DND-41 (cell line): ENCODE measurements at regions not wholly inside any gene's neighbourhood (a gene's known extent, or its start where the extent isn't known, plus 50 kb on each side); places are given as distances from the start of the nearest gene placed in this dataset.

Experiments
- ATAC-seq: fragments of 200-7000 bp; cut with Tn5 transposase; 3 replicates; pipeline ENCODE4 v1.9.1; 2021; ENCODE audit warnings: low read depth; ENCODE audit not compliant: insufficient read depth
- DNase-seq: peaks from one replicate; pipeline ENCODE4 v3.0.0-alpha.2; 2020
- H2AFZ ChIP-seq: 2 replicates; pipeline ENCODE4 v1.6.0; 2012; ENCODE audit warnings: low read depth, low read length
- H3K27ac ChIP-seq: 2 replicates; pipeline ENCODE4 v1.5.1; 2012; ENCODE audit warnings: low read length, inconsistent platforms
- H3K27me3 ChIP-seq: fragments of 200-600 bp; sonication (generic); 2 replicates; pipeline ENCODE4 v1.6.0; 2012; ENCODE audit warnings: low read length, mild to moderate bottlenecking, inconsistent platforms; ENCODE audit not compliant: insufficient read depth, poor library complexity
- H3K36me3 ChIP-seq: 2 replicates; pipeline ENCODE4 v1.5.1; 2012; ENCODE audit warnings: low read length, inconsistent platforms; ENCODE audit not compliant: insufficient read depth
- H3K4me1 ChIP-seq: 2 replicates; pipeline ENCODE4 v1.5.1; 2012; ENCODE audit warnings: mild to moderate bottlenecking, low read length; ENCODE audit not compliant: insufficient read depth
- H3K4me2 ChIP-seq: 2 replicates; pipeline ENCODE4 v1.6.0; 2012; ENCODE audit warnings: mild to moderate bottlenecking, moderate library complexity, low read length, inconsistent platforms; ENCODE audit not compliant: insufficient read depth
- H3K4me3 ChIP-seq, 2 experiments: fragments of 200-600 bp in 1 of 2; shearing (Covaris generic) in 1 of 2; 2 replicates each; pipeline ENCODE4 v1.5.1; 2012 to 2016; ENCODE audit warnings: inconsistent platforms in 2 of 2, low read length in 2 of 2, mild to moderate bottlenecking in 2 of 2, low read depth in 1 of 2, moderate library complexity in 1 of 2
- H3K79me2 ChIP-seq: 2 replicates; pipeline ENCODE4 v1.6.0; 2012; ENCODE audit warnings: low read length, inconsistent platforms; ENCODE audit not compliant: insufficient read depth
- H3K9ac ChIP-seq: 2 replicates; pipeline ENCODE4 v1.6.0; 2012; ENCODE audit warnings: low read depth, mild to moderate bottlenecking, inconsistent platforms, low read length, moderate library complexity
- H3K9me3 ChIP-seq: 2 replicates; pipeline ENCODE4 v1.5.1; 2012; ENCODE audit warnings: low read length, moderate library complexity, mild to moderate bottlenecking, inconsistent platforms; ENCODE audit not compliant: insufficient read depth, severe bottlenecking
- H4K20me1 ChIP-seq: 2 replicates; pipeline ENCODE4 v1.6.0; 2012; ENCODE audit warnings: low read length; ENCODE audit not compliant: insufficient read depth
- CTCF ChIP-seq: IDR thresholded peaks from 2 replicates; pipeline ENCODE4 v1.5.1; 2012; ENCODE audit warnings: borderline replicate concordance, low read length, moderate library complexity, mild to moderate bottlenecking; ENCODE audit not compliant: poor library complexity, severe bottlenecking; ENCODE audit errors: extremely low read depth
- EZH2 ChIP-seq: IDR thresholded peaks from 3 replicates; pipeline ENCODE4 v1.6.1; 2012; ENCODE audit warnings: borderline replicate concordance, low read depth, mild to moderate bottlenecking, moderate library complexity, low read length, inconsistent platforms; ENCODE audit not compliant: severe bottlenecking

GRCh38 chr11:115591380-115591779, 87.2 kb upstream of the CADM1 start:
- Histone ChIP-seq H3K9me3 (no peaks in the 10 kb centered on the region), H2AFZ (no peak overlapping the region), H3K27me3 (no peaks in the 10 kb centered on the region), H3K27ac (no peak overlapping the region), H3K4me1 (no peaks in the 10 kb centered on the region), H3K79me2 (no peaks in the 10 kb centered on the region), H3K4me2 (no peak overlapping the region), H4K20me1 (no peaks in the 10 kb centered on the region), H3K4me3 (no peak overlapping the region), H3K36me3 (no peaks in the 10 kb centered on the region), H3K9ac (no peak overlapping the region)
- ATAC-seq = no peak
- TF ChIP-seq CTCF (no peak), EZH2 (no peak)
- DNase-seq = no peak

GRCh38 chr11:115590254-115590653, 86.0 kb upstream of the CADM1 start:
- H2AFZ ChIP-seq = no peak overlapping the region
- no peak overlapping the region for H3K4me3 ChIP-seq
- H3K36me3 ChIP-seq = no peaks in the 10 kb centered on the region
- no peaks in the 10 kb centered on the region for H3K9me3 ChIP-seq
- H3K9ac ChIP-seq = no peak overlapping the region
- H3K79me2 ChIP-seq = no peaks in the 10 kb centered on the region
- no peaks in the 10 kb centered on the region for H3K4me1 ChIP-seq
- no peak overlapping the region for H3K27ac ChIP-seq
- ATAC-seq (no peak), DNase-seq (no peak)
- no peak overlapping the region for H3K4me2 ChIP-seq
- TF ChIP-seq EZH2 (no peak), CTCF (no peak)
- no peaks in the 10 kb centered on the region for H3K27me3 ChIP-seq
- H4K20me1 ChIP-seq = no peaks in the 10 kb centered on the region

GRCh38 chr11:115587718-115588342, 83.6 kb upstream of the CADM1 start:
- no peak for ATAC-seq
- H3K9me3 ChIP-seq = no peaks in the 10 kb centered on the region
- DNase-seq = no peak
- H3K36me3 ChIP-seq = no peaks in the 10 kb centered on the region
- no peaks in the 10 kb centered on the region for H3K27me3 ChIP-seq
- no peaks in the 10 kb centered on the region for H3K79me2 ChIP-seq
- TF ChIP-seq EZH2 (no peak), CTCF (no peak)
- no peak overlapping the region for H3K4me2 ChIP-seq
- H3K4me1 ChIP-seq = no peaks in the 10 kb centered on the region
- no peak overlapping the region for H3K9ac ChIP-seq
- H3K4me3 ChIP-seq = no peak overlapping the region
- H3K27ac ChIP-seq = no peak overlapping the region
- H4K20me1 ChIP-seq = no peaks in the 10 kb centered on the region
- H2AFZ ChIP-seq = no peak overlapping the region

- no peaks in the 10 kb centered on the region for H4K20me1 ChIP-seq
- TF ChIP-seq EZH2 (no peak), CTCF (no peak)
- ATAC-seq = no peak
- no peaks in the 10 kb centered on the region for H3K36me3 ChIP-seq
- no peak overlapping the region for H3K4me3 ChIP-seq
- H3K27me3 ChIP-seq = peaks cover 4% of the 10 kb centered on the region
- no peak overlapping the region for H3K4me2 ChIP-seq
- no peaks in the 10 kb centered on the region for H3K9me3 ChIP-seq
- H2AFZ ChIP-seq = no peak overlapping the region
- H3K9ac ChIP-seq = no peak overlapping the region
- H3K27ac ChIP-seq = no peak overlapping the region
- H3K4me1 ChIP-seq = no peaks in the 10 kb centered on the region
- no peaks in the 10 kb centered on the region for H3K79me2 ChIP-seq
- no peak for DNase-seq
Observed at GRCh38 chr11:115585361-115586024, 81.3 kb upstream of the CADM1 start.
